GM23338 (cell line): ENCODE measurements at regions not wholly inside any gene's neighbourhood (a gene's known extent, or its start where the extent isn't known, plus 50 kb on each side); places are given as distances from the start of the nearest gene placed in this dataset.

ENCODE experiments used
- ATAC-seq: fragments of 200-7000 bp; cut with Tn5 transposase; 3 replicates; pipeline ENCODE4 v1.9.1; 2020
- DNase-seq: peaks from one replicate; pipeline ENCODE4 v3.0.0-alpha.2; 2015; ENCODE audit warnings: low spot score
- H2AFZ ChIP-seq: fragments of 200-600 bp; sonication (generic); 2 replicates; pipeline ENCODE4 v1.8.0; 2016; ENCODE audit warnings: antibody characterized with exemption, mild to moderate bottlenecking, moderate library complexity
- H3F3A ChIP-seq: fragments of 200-600 bp; sonication (generic); replicated peaks from 2 replicates; pipeline ENCODE4 v1.8.0; 2017; ENCODE audit warnings: antibody characterized with exemption, mixed run types, low read depth
- H3K27ac ChIP-seq: fragments of 200-600 bp; sonication (generic); 2 replicates; pipeline ENCODE4 v1.6.1; 2016; ENCODE audit warnings: low read depth
- H3K27me3 ChIP-seq: fragments of 200-600 bp; sonication (generic); 2 replicates; pipeline ENCODE4 v1.8.0; 2016; ENCODE audit warnings: mild to moderate bottlenecking, mixed run types, moderate library complexity; ENCODE audit not compliant: insufficient read depth
- H3K36me3 ChIP-seq: fragments of 200-600 bp; sonication (generic); 2 replicates; pipeline ENCODE4 v1.8.0; 2016; ENCODE audit warnings: mild to moderate bottlenecking; ENCODE audit not compliant: insufficient read depth
- H3K4me1 ChIP-seq: fragments of 200-600 bp; sonication (generic); 2 replicates; pipeline ENCODE4 v1.8.0; 2016; ENCODE audit warnings: mild to moderate bottlenecking, moderate library complexity; ENCODE audit not compliant: insufficient read depth
- H3K4me2 ChIP-seq: fragments of 200-600 bp; sonication (generic); 2 replicates; pipeline ENCODE4 v1.7.1; 2017; ENCODE audit warnings: mixed run types
- H3K4me3 ChIP-seq: fragments of 200-600 bp; sonication (generic); 2 replicates; pipeline ENCODE4 v1.6.1; 2016; ENCODE audit warnings: mixed run types
- H3K79me2 ChIP-seq: fragments of 200-600 bp; sonication (generic); replicated peaks from 2 replicates; pipeline ENCODE4 v1.8.0; 2017; ENCODE audit warnings: mild to moderate bottlenecking; ENCODE audit not compliant: insufficient read depth
- H3K9me2 ChIP-seq: fragments of 200-600 bp; sonication (generic); 2 replicates; pipeline ENCODE4 v1.8.0; 2017; ENCODE audit not compliant: insufficient read depth
- H4K20me1 ChIP-seq: fragments of 200-600 bp; sonication (generic); replicated peaks from 2 replicates; pipeline ENCODE4 v1.8.0; 2017; ENCODE audit warnings: mild to moderate bottlenecking; ENCODE audit not compliant: insufficient read depth
- H3K27ac Mint-ChIP-seq: 2 replicates; pipeline ENCODE4 v1.8.0; 2020; ENCODE audit warnings: inconsistent platforms, mild to moderate bottlenecking, moderate library complexity, mixed read lengths
- H3K27me3 Mint-ChIP-seq: 3 replicates; pipeline ENCODE4 v1.8.0; 2022; ENCODE audit warnings: low read depth, mild to moderate bottlenecking, moderate library complexity, mixed read lengths, inconsistent platforms; ENCODE audit not compliant: insufficient read depth, poor library complexity
- H3K36me3 Mint-ChIP-seq: 3 replicates; pipeline ENCODE4 v1.8.0; 2021; ENCODE audit warnings: low read depth, mild to moderate bottlenecking, inconsistent platforms, moderate library complexity, mixed read lengths
- H3K4me1 Mint-ChIP-seq: 3 replicates; pipeline ENCODE4 v1.8.0; 2020; ENCODE audit warnings: mild to moderate bottlenecking, inconsistent platforms, mixed read lengths
- H3K4me3 Mint-ChIP-seq: 3 replicates; pipeline ENCODE4 v1.8.0; 2021; ENCODE audit warnings: moderate library complexity, mild to moderate bottlenecking, inconsistent platforms, mixed read lengths
- H3K9me3 Mint-ChIP-seq: 3 replicates; pipeline ENCODE4 v1.8.0; 2020; ENCODE audit warnings: moderate library complexity, mild to moderate bottlenecking, inconsistent platforms, mixed read lengths
- EZH2 ChIP-seq: fragments of 200-600 bp; sonication (generic); IDR thresholded peaks from one replicate; pipeline ENCODE4 v1.8.0; 2017; ENCODE audit warnings: antibody characterized with exemption, mild to moderate bottlenecking, low read depth; ENCODE audit not compliant: unreplicated experiment
- EZH2phosphoT487 ChIP-seq: fragments of 200-600 bp; sonication (generic); IDR thresholded peaks from one replicate; pipeline ENCODE4 v1.8.1; 2018; ENCODE audit warnings: antibody characterized with exemption; ENCODE audit not compliant: unreplicated experiment
- JUNB ChIP-seq: IDR thresholded peaks from one replicate; pipeline ENCODE4 v1.6.1; 2016; ENCODE audit warnings: antibody characterized with exemption; ENCODE audit not compliant: unreplicated experiment
- NANOG ChIP-seq: IDR thresholded peaks from 2 replicates; pipeline ENCODE4 v1.6.1; 2016; ENCODE audit warnings: antibody characterized with exemption, borderline replicate concordance
- REST ChIP-seq: IDR thresholded peaks from one replicate; pipeline ENCODE4 v1.6.1; 2018; ENCODE audit warnings: antibody characterized with exemption; ENCODE audit not compliant: unreplicated experiment
- ZNF114 ChIP-seq: fragments of 250-450 bp; sonication (Bioruptor Pico); IDR thresholded peaks from 2 replicates; pipeline ENCODE4 v1.5.0; 2020; ENCODE audit warnings: mild to moderate bottlenecking, moderate library complexity
- ZNF462 ChIP-seq: fragments of 250-450 bp; sonication (Bioruptor Pico); IDR thresholded peaks from 2 replicates; pipeline ENCODE4 v1.5.0; 2020; ENCODE audit warnings: mild to moderate bottlenecking, moderate library complexity

- Histone ChIP-seq H2AFZ (no peak overlapping the region), H4K20me1 (no peaks in the 10 kb centered on the region), H3K4me2 (no peak overlapping the region), H3K79me2 (no peaks in the 10 kb centered on the region), H3K27me3 (no peaks in the 10 kb centered on the region), H3F3A (no peaks in the 10 kb centered on the region), H3K27ac (no peak overlapping the region), H3K36me3 (no peaks in the 10 kb centered on the region), H3K9me2 (no peaks in the 10 kb centered on the region), H3K4me1 (no peaks in the 10 kb centered on the region), H3K4me3 (no peak overlapping the region)
- Mint-ChIP-seq H3K9me3 (no peaks in the 10 kb centered on the region), H3K4me1 (peaks cover 6% of the 10 kb centered on the region), H3K27ac (no peak overlapping the region), H3K36me3 (no peaks in the 10 kb centered on the region), H3K27me3 (peaks cover 5% of the 10 kb centered on the region), H3K4me3 (no peak overlapping the region)
- TF ChIP-seq EZH2phosphoT487 (no peak), JUNB (no peak), ZNF462 (no peak), NANOG (no peak), EZH2 (no peak), ZNF114 (no peak)
- no peak for ATAC-seq
- DNase-seq = no peak
Observed at GRCh38 chr15:77791941-77792340, 159.2 kb upstream of the LINGO1 start.

- Histone ChIP-seq H3K9me2 (no peaks in the 10 kb centered on the region), H3K27me3 (no peaks in the 10 kb centered on the region), H3K36me3 (no peaks in the 10 kb centered on the region), H3K4me2 (no peak overlapping the region), H4K20me1 (no peaks in the 10 kb centered on the region), H3K79me2 (no peaks in the 10 kb centered on the region), H3K27ac (no peak overlapping the region), H3K4me3 (no peak overlapping the region), H2AFZ (no peak overlapping the region), H3F3A (no peaks in the 10 kb centered on the region), H3K4me1 (no peaks in the 10 kb centered on the region)
- H3K9me3 Mint-ChIP-seq = no peaks in the 10 kb centered on the region
- no peak for TF ChIP-seq REST
- no peaks in the 10 kb centered on the region for H3K36me3 Mint-ChIP-seq
- DNase-seq (no peak), ATAC-seq (no peak)
- peaks cover 11% of the 10 kb centered on the region for H3K4me1 Mint-ChIP-seq
- H3K27ac Mint-ChIP-seq = no peak overlapping the region
- peaks cover 7% of the 10 kb centered on the region for H3K27me3 Mint-ChIP-seq
- H3K4me3 Mint-ChIP-seq = no peak overlapping the region
Observed at GRCh38 chr15:77790481-77790880, 157.8 kb upstream of the LINGO1 start.
